CD14-positive monocyte (primary cell): ENCODE measurements at regions not wholly inside any gene's neighbourhood (a gene's known extent, or its start where the extent isn't known, plus 50 kb on each side); places are given as distances from the start of the nearest gene placed in this dataset.

Source experiments
- DNase-seq, 3 donors: peaks; one replicate each; pipeline ENCODE4 v3.0.0-alpha.2; 2011 to 2022
- H2AFZ ChIP-seq: 2 replicates; pipeline ENCODE4 v1.6.0; 2012; ENCODE audit warnings: mild to moderate bottlenecking, low read depth, low read length, inconsistent platforms; ENCODE audit not compliant: insufficient read depth, poor library complexity, severe bottlenecking
- H3K27ac ChIP-seq, 2 donors: 1 replicate in 1 of 2; 2 replicates in 1 of 2; pipeline ENCODE4 v1.5.1; 2012 to 2013; ENCODE audit warnings: low read length in 2 of 2, control low read depth in 1 of 2, inconsistent platforms in 1 of 2, low read depth in 1 of 2, mild to moderate bottlenecking in 1 of 2
- H3K27me3 ChIP-seq, 2 donors: one replicate each; pipeline versions ENCODE4 v1.6.0 to v1.6.1; 2011 to 2013; ENCODE audit warnings: low read length in 2 of 2; ENCODE audit not compliant: control insufficient read depth in 2 of 2, insufficient read depth in 2 of 2
- H3K36me3 ChIP-seq, 2 donors: replicated peaks in 1 of 2; 1 replicate in 1 of 2; 2 replicates in 1 of 2; pipeline versions ENCODE4 v1.5.1 to v1.6.1; 2012 to 2013; ENCODE audit warnings: low read length in 2 of 2, control low read depth in 1 of 2, inconsistent platforms in 1 of 2, mild to moderate bottlenecking in 1 of 2; ENCODE audit not compliant: insufficient read depth in 2 of 2, control insufficient read depth in 1 of 2
- H3K4me1 ChIP-seq, 2 donors: 1 replicate in 1 of 2; 2 replicates in 1 of 2; pipeline versions ENCODE4 v1.5.1 to v1.6.1; 2012 to 2013; ENCODE audit warnings: low read length in 2 of 2, control low read depth in 1 of 2, inconsistent platforms in 1 of 2, mild to moderate bottlenecking in 1 of 2, moderate library complexity in 1 of 2; ENCODE audit not compliant: insufficient read depth in 2 of 2, control insufficient read depth in 1 of 2
- H3K4me2 ChIP-seq: replicated peaks from 2 replicates; pipeline ENCODE3; 2012; ENCODE audit warnings: low read length, moderate library complexity, mild to moderate bottlenecking; ENCODE audit not compliant: poor library complexity, severe bottlenecking; ENCODE audit errors: extremely low read depth
- H3K4me3 ChIP-seq, 3 experiments: fragments of 200-600 bp in 1 of 3; sonication (generic) in 1 of 3; replicated peaks in 1 of 3; 1 replicate in 2 of 3; 2 replicates in 1 of 3; pipeline ENCODE4 v1.5.1; 2011 to 2013; ENCODE audit warnings: low read length in 3 of 3, mild to moderate bottlenecking in 3 of 3, control low read depth in 2 of 3, low read depth in 2 of 3, inconsistent platforms in 1 of 3, moderate library complexity in 1 of 3
- H3K79me2 ChIP-seq: 2 replicates; pipeline ENCODE4 v1.6.0; 2012; ENCODE audit warnings: mild to moderate bottlenecking, control low read depth, inconsistent platforms, low read length, moderate library complexity; ENCODE audit not compliant: insufficient read depth
- H3K9ac ChIP-seq: 2 replicates; pipeline ENCODE4 v1.6.0; 2017; ENCODE audit warnings: low read length, mild to moderate bottlenecking; ENCODE audit not compliant: insufficient read depth, poor library complexity, severe bottlenecking
- H3K9me3 ChIP-seq, 2 donors: replicated peaks in 1 of 2; 1 replicate in 1 of 2; 2 replicates in 1 of 2; pipeline versions ENCODE4 v1.5.1 to v1.6.1; 2012 to 2013; ENCODE audit warnings: low read length in 2 of 2, control low read depth in 1 of 2; ENCODE audit not compliant: control insufficient read depth in 1 of 2, insufficient read depth in 1 of 2
- H4K20me1 ChIP-seq: 2 replicates; pipeline ENCODE4 v1.6.0; 2012; ENCODE audit warnings: mild to moderate bottlenecking, low read length, control low read depth, moderate library complexity; ENCODE audit not compliant: insufficient read depth
- H3K27ac Mint-ChIP-seq, 7 donors: one replicate each; pipeline ENCODE4 v1.8.0; 2020; ENCODE audit warnings: mild to moderate bottlenecking in 7 of 7, mixed read lengths in 7 of 7, moderate library complexity in 6 of 7, inconsistent platforms in 2 of 7
- H3K27me3 Mint-ChIP-seq, 3 donors: one replicate each; pipeline ENCODE4 v1.8.0; 2021 to 2022; ENCODE audit warnings: low read depth in 3 of 3, mild to moderate bottlenecking in 3 of 3, mixed read lengths in 3 of 3, moderate library complexity in 3 of 3, inconsistent platforms in 1 of 3
- H3K36me3 Mint-ChIP-seq, 2 donors: one replicate each; pipeline ENCODE4 v1.8.0; 2020; ENCODE audit warnings: mixed read lengths in 2 of 2, inconsistent platforms in 1 of 2, mild to moderate bottlenecking in 1 of 2
- H3K4me1 Mint-ChIP-seq: one replicate; pipeline ENCODE4 v1.8.0; 2020; ENCODE audit warnings: mild to moderate bottlenecking, mixed read lengths
- H3K4me3 Mint-ChIP-seq, 2 donors: one replicate each; pipeline ENCODE4 v1.8.0; 2020; ENCODE audit warnings: mild to moderate bottlenecking in 2 of 2, mixed read lengths in 2 of 2, moderate library complexity in 1 of 2
- H3K9me3 Mint-ChIP-seq, 7 donors: one replicate each; pipeline ENCODE4 v1.8.0; 2020 to 2022; ENCODE audit warnings: mixed read lengths in 7 of 7, mild to moderate bottlenecking in 6 of 7, moderate library complexity in 6 of 7, inconsistent platforms in 2 of 7
- WGBS: methylation state at CpG from one replicate; pipeline ENCODE4 v1.1.5; 2013; ENCODE audit warnings: missing lambda C conversion rate; ENCODE audit not compliant: insufficient coverage; 5-methylcytosine and 5-hydroxymethylcytosine counted together
- intact Hi-C, 2 donors: fragments of 100-400 bp; cut with micrococcal nuclease; formaldehyde crosslinking; loops; one replicate each; pipeline versions ENCODE4 v1.15.0 to v1.15.1; 2023
- TF ChIP-seq, protein P1 (sequence below): fragments of 200-600 bp; IDR thresholded peaks from one replicate; pipeline ENCODE4 v1.8.0; 2022; ENCODE audit warnings: antibody characterized with exemption, mild to moderate bottlenecking

- no peaks in the 10 kb centered on the region for H3K79me2 ChIP-seq
- no peaks in the 10 kb centered on the region for H3K27me3 ChIP-seq
- H3K4me2 ChIP-seq, result no peak overlapping the region
- H3K4me1 Mint-ChIP-seq, result no peaks in the 10 kb centered on the region
- DNase-seq, result no peak
- no peak overlapping the region for H3K4me3 ChIP-seq
- no peak overlapping the region for H3K27ac ChIP-seq
- no peaks in the 10 kb centered on the region for H3K4me1 ChIP-seq
- H3K27me3 Mint-ChIP-seq, result peaks cover 0 to 2% (median 0%) of the 10 kb centered on the region in 3 donors
- H2AFZ ChIP-seq, result no peak overlapping the region
- H3K9me3 ChIP-seq, result no peaks in the 10 kb centered on the region
- TF ChIP-seq, protein P1, sequence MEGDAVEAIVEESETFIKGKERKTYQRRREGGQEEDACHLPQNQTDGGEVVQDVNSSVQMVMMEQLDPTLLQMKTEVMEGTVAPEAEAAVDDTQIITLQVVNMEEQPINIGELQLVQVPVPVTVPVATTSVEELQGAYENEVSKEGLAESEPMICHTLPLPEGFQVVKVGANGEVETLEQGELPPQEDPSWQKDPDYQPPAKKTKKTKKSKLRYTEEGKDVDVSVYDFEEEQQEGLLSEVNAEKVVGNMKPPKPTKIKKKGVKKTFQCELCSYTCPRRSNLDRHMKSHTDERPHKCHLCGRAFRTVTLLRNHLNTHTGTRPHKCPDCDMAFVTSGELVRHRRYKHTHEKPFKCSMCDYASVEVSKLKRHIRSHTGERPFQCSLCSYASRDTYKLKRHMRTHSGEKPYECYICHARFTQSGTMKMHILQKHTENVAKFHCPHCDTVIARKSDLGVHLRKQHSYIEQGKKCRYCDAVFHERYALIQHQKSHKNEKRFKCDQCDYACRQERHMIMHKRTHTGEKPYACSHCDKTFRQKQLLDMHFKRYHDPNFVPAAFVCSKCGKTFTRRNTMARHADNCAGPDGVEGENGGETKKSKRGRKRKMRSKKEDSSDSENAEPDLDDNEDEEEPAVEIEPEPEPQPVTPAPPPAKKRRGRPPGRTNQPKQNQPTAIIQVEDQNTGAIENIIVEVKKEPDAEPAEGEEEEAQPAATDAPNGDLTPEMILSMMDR, result no peak
- H3K27ac Mint-ChIP-seq, result no peak overlapping the region
- no peak overlapping the region for H3K9ac ChIP-seq
- peaks cover 0 to 4% (median 0%) of the 10 kb centered on the region in 7 donors for H3K9me3 Mint-ChIP-seq
- intact Hi-C loops, result no loop called here
- no peaks in the 10 kb centered on the region for H3K36me3 ChIP-seq
- no peaks in the 10 kb centered on the region for H4K20me1 ChIP-seq
- no peaks in the 10 kb centered on the region for H3K36me3 Mint-ChIP-seq
- H3K4me3 Mint-ChIP-seq, result no peak overlapping the region
- 0% methylated on average over 1 of the region's 1 CpG for WGBS
These were observed 685.6 kb upstream of the SLITRK1 start for GRCh38 chr13:84567848-84568247.

GRCh38 chr13:84566780-84567179, 684.5 kb upstream of the SLITRK1 start:
- Histone ChIP-seq H3K9me3 (no peaks in the 10 kb centered on the region), H3K4me1 (no peaks in the 10 kb centered on the region), H3K27me3 (no peaks in the 10 kb centered on the region), H4K20me1 (no peaks in the 10 kb centered on the region), H2AFZ (no peak overlapping the region), H3K27ac (no peak overlapping the region), H3K36me3 (no peaks in the 10 kb centered on the region), H3K79me2 (no peaks in the 10 kb centered on the region), H3K4me2 (no peak overlapping the region), H3K4me3 (no peak overlapping the region), H3K9ac (no peak overlapping the region)
- peaks cover 0 to 4% (median 0%) of the 10 kb centered on the region in 7 donors for H3K9me3 Mint-ChIP-seq
- H3K27me3 Mint-ChIP-seq, result peaks cover 0 to 2% (median 0%) of the 10 kb centered on the region in 3 donors
- no peak for DNase-seq
- intact Hi-C loops, result no loop called here
- 92% methylated on average over 2 of the region's 2 CpGs for WGBS
- no peaks in the 10 kb centered on the region for H3K36me3 Mint-ChIP-seq
- no peak overlapping the region for H3K27ac Mint-ChIP-seq
- no peaks in the 10 kb centered on the region for H3K4me1 Mint-ChIP-seq
- TF ChIP-seq, protein P1, result no peak
- no peak overlapping the region for H3K4me3 Mint-ChIP-seq
